ENCODE measurements at regions not wholly inside any gene's neighbourhood (a gene's known extent, or its start where the extent isn't known, plus 50 kb on each side); places are given as distances from the start of the nearest gene placed in this dataset.

DNA sequence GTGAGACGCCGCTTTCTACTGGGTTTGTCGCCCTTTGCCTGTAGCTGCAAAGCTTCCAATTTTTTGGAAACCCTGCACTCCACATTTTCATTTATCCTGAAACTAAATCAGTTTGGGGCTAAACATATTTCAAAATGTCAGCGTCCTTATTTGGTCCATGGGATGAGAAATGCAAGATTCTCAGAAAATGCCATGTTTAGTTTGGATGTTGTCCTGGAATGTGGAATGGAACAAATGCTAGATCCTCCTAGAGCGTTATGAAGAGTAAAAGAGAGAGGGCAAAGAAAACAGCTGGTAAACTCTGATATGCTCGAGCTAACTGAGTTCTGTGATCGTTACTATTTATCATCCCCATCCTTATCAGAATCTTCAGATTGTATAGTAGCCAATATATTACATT, 236.9 kb downstream of the KLF6 start:
- CTCF ChIA-PET, result no interaction called here
- H3K27ac Mint-ChIP-seq, result no peak overlapping the region
- peaks cover 11% of the 10 kb centered on the region for H3K9me3 Mint-ChIP-seq
- H3K36me3 Mint-ChIP-seq (ENCODE audit: low read depth), result peaks cover 4% of the 10 kb centered on the region
- H3K27me3 Mint-ChIP-seq, result peaks cover 5% of the 10 kb centered on the region
- DNase-seq, result no peak
- POLR2A ChIA-PET, result no interaction called here
- no peak overlapping the region for H3K4me3 Mint-ChIP-seq
- H3K4me1 Mint-ChIP-seq, result no peaks in the 10 kb centered on the region

DNA sequence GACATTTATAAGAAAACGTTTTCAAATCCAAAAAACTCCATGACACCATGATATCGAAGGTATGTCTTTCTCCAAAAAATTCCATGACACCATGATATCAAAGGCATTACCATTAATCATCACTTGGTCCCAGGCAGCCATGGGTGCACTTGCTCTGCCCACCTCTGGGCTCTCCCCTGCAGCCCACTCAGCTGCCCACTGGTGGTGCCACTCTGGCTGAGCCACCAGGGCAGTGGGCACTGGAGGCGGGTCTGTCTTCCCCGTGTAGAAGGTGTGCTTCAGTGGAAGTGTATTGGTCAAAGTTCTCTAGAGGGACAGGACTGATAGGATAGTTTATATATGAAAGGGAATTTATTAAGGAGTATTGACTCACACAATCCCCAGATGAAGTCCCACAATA, 240.4 kb downstream of the KLF6 start:
- no peak for DNase-seq
- peaks cover 3% of the 10 kb centered on the region for H3K27me3 Mint-ChIP-seq
- no peaks in the 10 kb centered on the region for H3K4me1 Mint-ChIP-seq
- ChIA-PET CTCF (no interaction called here), POLR2A (no interaction called here)
- H3K9me3 Mint-ChIP-seq, result peaks cover 11% of the 10 kb centered on the region
- H3K4me3 Mint-ChIP-seq, result no peak overlapping the region
- peaks cover 4% of the 10 kb centered on the region for H3K36me3 Mint-ChIP-seq (ENCODE audit: low read depth)
- H3K27ac Mint-ChIP-seq, result no peak overlapping the region

DNA sequence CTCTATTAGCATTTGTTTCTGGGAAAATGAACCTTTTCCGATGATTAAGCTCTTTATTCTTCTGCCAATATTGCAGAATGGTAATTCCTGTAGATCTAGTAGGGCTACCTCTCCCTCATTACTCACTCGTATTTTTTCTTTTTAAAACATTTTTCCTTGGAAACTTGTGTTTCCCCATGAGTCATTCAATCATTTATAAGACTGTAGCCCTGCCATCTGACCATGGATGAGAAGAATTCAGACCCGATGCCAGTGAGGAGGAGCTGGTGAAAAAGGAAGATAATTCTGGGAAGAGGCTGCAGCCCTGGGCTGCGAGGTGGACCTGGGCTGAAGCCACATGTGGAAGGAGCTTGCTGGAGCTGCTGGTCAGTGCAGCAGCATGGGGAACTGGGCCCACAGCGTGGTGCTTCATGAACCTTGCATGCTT, 242.8 kb downstream of the KLF6 start:
- Mint-ChIP-seq H3K4me3 (no peak overlapping the region), H3K36me3 (ENCODE audit: low read depth) (no peaks in the 10 kb centered on the region), H3K9me3 (no peaks in the 10 kb centered on the region), H3K27me3 (no peaks in the 10 kb centered on the region), H3K27ac (no peak overlapping the region), H3K4me1 (no peaks in the 10 kb centered on the region)
- ChIA-PET CTCF (no interaction called here), POLR2A (no interaction called here)
- DNase-seq, result no peak

DNA sequence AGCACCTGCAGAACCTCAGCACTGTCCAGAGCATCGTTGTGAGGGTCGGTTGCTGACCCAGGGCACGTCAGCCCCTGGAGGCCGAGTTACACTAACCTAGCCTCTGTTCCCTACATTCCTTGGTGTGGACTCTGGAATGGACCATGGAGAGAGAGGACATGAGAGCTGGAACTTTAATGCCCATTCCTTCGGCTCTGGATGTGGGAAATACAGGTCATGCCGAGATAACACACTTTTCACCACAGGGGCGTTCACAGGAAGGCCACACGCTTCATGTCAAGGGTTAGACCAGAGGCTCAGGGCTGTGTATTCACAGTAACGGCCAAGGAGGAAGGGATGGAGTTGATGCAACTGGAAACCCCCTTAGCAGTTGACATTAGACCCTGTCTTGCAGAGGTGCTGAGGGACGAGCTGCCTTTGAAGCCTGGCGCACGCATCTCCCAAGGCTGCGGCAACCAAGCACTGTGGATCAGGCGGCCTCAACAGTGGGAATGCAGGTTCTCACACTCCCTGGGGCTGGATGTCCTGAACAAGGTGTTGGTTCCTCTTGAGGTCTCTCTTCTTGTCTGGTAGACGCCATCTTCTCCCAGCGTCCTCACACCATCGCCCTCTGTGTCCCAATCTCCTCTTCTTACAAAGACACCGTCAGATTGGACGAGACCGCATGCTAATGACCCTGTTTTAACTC, 245.2 kb downstream of the KLF6 start:
- Mint-ChIP-seq H3K9me3 (no peaks in the 10 kb centered on the region), H3K4me3 (no peak overlapping the region), H3K36me3 (ENCODE audit: low read depth) (no peaks in the 10 kb centered on the region), H3K27me3 (peaks cover 2% of the 10 kb centered on the region), H3K4me1 (no peaks in the 10 kb centered on the region), H3K27ac (no peak overlapping the region)
- POLR2A ChIA-PET, result no interaction called here
- CTCF ChIA-PET, result no interaction called here
- no peak for DNase-seq

DNA sequence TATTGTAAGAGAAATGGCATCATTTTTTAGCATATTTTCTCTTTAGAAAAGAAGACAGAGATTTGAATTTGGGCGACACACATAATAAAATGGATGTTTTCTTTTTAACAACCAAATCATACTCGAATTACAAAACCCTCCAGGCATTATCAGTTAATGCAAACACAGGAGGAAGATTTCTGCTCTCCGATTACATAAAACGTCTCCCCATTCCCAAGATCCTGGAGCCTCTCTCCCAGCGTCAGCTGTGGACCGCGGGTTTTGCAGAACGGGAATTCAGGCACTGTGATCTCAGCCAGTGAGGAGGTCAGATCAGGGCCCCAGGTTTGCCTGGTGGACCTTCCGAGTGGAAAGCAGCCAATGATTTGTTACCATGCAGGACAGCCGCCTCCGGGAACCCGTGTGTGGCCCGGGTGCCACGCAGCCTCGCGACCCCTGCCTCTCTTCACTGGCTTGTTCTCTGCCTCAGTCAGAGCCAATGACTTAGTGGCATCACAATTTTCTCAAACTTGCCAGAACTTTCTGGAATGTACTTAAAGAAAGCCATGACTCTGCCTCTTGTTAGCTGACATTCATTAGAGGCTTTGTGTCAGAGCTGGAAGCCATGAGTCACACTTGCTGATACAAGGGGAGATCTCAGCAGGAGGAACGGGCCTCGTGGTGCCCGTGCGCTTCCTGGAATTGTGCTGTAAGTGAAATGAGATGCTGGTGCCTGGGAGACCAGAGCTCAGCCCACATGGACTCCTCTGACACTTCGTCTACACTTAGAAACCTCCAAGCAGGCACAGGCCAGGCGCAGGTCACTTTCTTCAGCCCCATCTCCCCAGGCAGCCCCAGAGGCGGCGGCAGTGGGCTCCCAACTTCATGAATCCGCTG, 246.1 kb downstream of the KLF6 start:
- H3K4me3 Mint-ChIP-seq, result no peak overlapping the region
- ChIA-PET POLR2A (no interaction called here), CTCF (no interaction called here)
- DNase-seq, result no peak
- no peaks in the 10 kb centered on the region for H3K4me1 Mint-ChIP-seq
- no peak overlapping the region for H3K27ac Mint-ChIP-seq
- no peaks in the 10 kb centered on the region for H3K36me3 Mint-ChIP-seq (ENCODE audit: low read depth)
- H3K9me3 Mint-ChIP-seq, result no peaks in the 10 kb centered on the region
- H3K27me3 Mint-ChIP-seq, result peaks cover 2% of the 10 kb centered on the region

DNA sequence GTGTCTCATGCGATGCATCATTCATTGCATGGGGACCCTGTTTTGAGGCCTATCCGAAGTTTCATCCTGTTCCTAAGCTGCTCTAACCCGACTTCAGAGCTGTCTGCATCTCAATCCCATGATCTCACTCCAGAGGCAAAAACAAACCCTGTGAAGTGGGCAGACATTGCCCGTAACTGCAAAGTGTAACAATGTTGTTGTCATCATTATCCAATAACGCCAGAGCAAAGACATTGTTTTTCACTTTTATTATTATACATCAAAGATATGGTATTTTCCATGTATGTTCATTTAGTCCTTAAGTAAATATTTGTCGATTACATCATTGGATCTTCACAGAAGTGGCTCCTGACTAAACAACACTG, 246.7 kb downstream of the KLF6 start:
- ChIA-PET POLR2A (no interaction called here), CTCF (no interaction called here)
- peaks cover 2% of the 10 kb centered on the region for H3K27me3 Mint-ChIP-seq
- no peaks in the 10 kb centered on the region for H3K4me1 Mint-ChIP-seq
- DNase-seq, result no peak
- no peaks in the 10 kb centered on the region for H3K9me3 Mint-ChIP-seq
- H3K36me3 Mint-ChIP-seq (ENCODE audit: low read depth), result no peaks in the 10 kb centered on the region
- no peak overlapping the region for H3K4me3 Mint-ChIP-seq
- H3K27ac Mint-ChIP-seq, result no peak overlapping the region

DNA sequence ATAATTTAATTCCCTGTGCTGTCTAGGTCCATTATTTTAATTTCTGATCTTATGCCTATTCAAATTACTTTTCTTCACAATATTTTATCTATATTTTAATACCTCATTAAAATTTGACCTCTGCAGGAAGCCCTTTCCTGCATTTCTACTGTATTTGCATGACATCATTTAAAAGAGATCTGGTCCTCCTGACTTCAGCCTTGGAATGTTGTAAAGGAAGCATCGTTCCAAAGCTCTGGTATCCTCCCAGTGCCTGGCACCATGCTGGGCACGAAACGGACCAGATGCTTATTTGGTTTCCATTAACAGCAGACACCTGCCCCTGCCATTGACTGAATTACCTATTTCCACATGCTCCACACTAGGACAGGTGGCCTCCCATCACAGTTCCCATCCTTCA, 247.5 kb downstream of the KLF6 start:
- CTCF ChIA-PET, result no interaction called here
- H3K27ac Mint-ChIP-seq, result no peak overlapping the region
- no peak for DNase-seq
- no peak overlapping the region for H3K4me3 Mint-ChIP-seq
- no peaks in the 10 kb centered on the region for H3K9me3 Mint-ChIP-seq
- POLR2A ChIA-PET, result no interaction called here
- H3K36me3 Mint-ChIP-seq (ENCODE audit: low read depth), result no peaks in the 10 kb centered on the region
- peaks cover 2% of the 10 kb centered on the region for H3K27me3 Mint-ChIP-seq
- no peaks in the 10 kb centered on the region for H3K4me1 Mint-ChIP-seq

DNA sequence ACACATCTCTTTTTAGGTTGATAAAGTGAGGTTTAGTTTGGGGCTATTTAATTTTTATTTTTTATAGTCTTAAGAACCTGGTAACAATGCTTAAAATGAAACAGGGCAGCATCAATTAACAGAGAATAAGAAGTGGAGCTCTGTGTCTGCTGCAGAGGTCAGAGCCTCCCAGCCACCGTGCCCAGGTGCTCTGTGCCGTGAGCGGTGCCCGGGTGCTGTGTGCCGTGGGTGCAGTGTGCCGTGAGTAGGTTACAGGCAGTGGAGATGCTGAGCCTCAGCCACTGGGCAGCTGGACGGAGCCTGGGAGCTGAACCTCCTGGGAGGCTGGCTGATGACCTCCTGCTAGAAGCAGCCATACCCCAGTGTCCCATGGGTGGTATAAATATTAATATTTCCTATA, 250.0 kb downstream of the KLF6 start:
- ChIA-PET POLR2A (no interaction called here), CTCF (no interaction called here)
- H3K9me3 Mint-ChIP-seq, result no peaks in the 10 kb centered on the region
- no peaks in the 10 kb centered on the region for H3K36me3 Mint-ChIP-seq (ENCODE audit: low read depth)
- peaks cover 4% of the 10 kb centered on the region for H3K27me3 Mint-ChIP-seq
- DNase-seq, result no peak
- no peak overlapping the region for H3K27ac Mint-ChIP-seq
- no peaks in the 10 kb centered on the region for H3K4me1 Mint-ChIP-seq
- no peak overlapping the region for H3K4me3 Mint-ChIP-seq

DNA sequence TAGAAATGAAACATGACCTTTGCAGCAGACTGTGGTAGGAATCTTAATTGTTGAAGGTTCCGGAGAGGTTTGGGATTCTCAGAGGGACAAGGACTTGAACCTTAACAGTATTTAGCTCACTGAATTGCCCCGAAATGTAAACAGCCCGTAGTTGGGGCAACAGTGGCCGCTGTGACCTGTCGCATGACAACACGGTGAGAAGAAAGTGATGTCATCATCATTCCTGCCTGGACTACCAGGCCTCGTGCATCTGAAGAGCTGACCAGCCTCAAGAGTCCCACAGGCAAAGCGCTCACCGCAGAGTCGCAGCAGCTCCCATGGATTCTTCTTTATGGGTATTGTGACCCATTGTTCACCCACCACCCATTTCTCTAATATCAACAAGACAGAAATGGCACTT, 250.6 kb downstream of the KLF6 start:
- ChIA-PET CTCF (no interaction called here), POLR2A (no interaction called here)
- Mint-ChIP-seq H3K27me3 (peaks cover 4% of the 10 kb centered on the region), H3K4me3 (no peak overlapping the region), H3K4me1 (no peaks in the 10 kb centered on the region), H3K9me3 (no peaks in the 10 kb centered on the region), H3K36me3 (ENCODE audit: low read depth) (no peaks in the 10 kb centered on the region), H3K27ac (no peak overlapping the region)
- DNase-seq, result no peak

DNA sequence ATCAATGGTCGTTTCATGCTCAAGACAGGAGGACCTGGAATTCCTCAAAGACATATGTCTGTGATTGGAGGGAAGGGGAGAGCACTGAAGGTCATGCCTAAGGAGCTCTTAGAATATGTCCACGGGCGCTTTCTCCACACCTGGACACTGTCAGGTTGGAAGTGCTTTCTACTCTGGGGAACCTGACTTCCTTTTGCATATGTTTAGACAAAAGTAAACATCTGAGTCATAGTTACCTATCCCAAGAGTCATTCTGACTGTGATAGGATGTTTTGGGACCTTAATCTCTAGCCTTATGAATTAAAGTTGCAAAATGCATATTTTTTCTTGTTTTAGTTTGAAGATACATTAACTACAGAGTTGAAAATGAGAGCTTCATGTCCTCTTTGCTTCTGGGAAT, 251.7 kb downstream of the KLF6 start:
- Mint-ChIP-seq H3K27me3 (peaks cover 4% of the 10 kb centered on the region), H3K9me3 (no peaks in the 10 kb centered on the region), H3K36me3 (ENCODE audit: low read depth) (no peaks in the 10 kb centered on the region), H3K4me1 (no peaks in the 10 kb centered on the region), H3K4me3 (no peak overlapping the region), H3K27ac (no peak overlapping the region)
- POLR2A ChIA-PET, result no interaction called here
- CTCF ChIA-PET, result no interaction called here
- DNase-seq, result no peak

DNA sequence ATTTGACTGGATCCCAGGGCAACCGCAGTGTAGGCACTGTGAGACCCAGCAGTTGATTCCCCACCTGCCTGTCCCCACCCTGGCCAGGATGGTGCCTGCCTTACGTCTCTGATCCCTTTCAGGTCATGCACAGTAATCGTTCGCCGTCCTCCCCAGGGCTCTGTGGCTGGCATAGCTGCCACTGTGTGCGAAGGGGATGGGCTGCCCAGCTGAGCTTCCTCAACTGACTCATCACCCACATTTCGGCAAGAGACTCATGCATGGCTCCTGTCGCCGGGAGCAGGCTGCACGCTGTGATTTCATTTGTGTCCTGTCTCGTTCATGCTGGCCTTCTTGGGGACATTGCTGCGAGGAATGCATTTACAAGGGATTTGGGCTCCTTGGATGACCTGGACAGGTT, 252.4 kb downstream of the KLF6 start:
- H3K27ac Mint-ChIP-seq, result no peak overlapping the region
- H3K4me3 Mint-ChIP-seq, result no peak overlapping the region
- H3K36me3 Mint-ChIP-seq (ENCODE audit: low read depth), result no peaks in the 10 kb centered on the region
- POLR2A ChIA-PET, result no interaction called here
- no peaks in the 10 kb centered on the region for H3K4me1 Mint-ChIP-seq
- H3K9me3 Mint-ChIP-seq, result no peaks in the 10 kb centered on the region
- no peak for DNase-seq
- peaks cover 4% of the 10 kb centered on the region for H3K27me3 Mint-ChIP-seq
- CTCF ChIA-PET, result no interaction called here

DNA sequence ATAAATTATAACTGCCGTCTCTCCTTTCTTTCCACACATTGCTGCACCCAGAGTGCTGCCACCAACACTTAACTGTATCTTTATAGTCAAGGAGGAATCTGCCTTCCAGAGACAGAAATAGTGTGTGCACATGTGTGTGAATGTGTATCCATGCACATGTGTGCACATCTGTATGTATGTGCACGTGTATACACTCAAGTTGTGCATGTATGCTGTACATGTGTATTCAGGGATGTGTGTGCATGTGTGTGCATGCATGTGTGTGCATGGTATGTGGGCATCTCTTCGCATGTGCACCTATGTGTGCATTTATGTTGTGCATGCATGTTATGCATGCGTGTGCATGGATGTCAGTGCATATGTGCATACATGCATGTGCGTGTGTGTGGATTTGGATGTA, 253.3 kb downstream of the KLF6 start:
- Mint-ChIP-seq H3K36me3 (ENCODE audit: low read depth) (no peaks in the 10 kb centered on the region), H3K9me3 (no peaks in the 10 kb centered on the region), H3K4me3 (no peak overlapping the region), H3K27me3 (peaks cover 4% of the 10 kb centered on the region), H3K4me1 (peaks cover 4% of the 10 kb centered on the region), H3K27ac (no peak overlapping the region)
- CTCF ChIA-PET, result no interaction called here
- POLR2A ChIA-PET, result no interaction called here
- no peak for DNase-seq

DNA sequence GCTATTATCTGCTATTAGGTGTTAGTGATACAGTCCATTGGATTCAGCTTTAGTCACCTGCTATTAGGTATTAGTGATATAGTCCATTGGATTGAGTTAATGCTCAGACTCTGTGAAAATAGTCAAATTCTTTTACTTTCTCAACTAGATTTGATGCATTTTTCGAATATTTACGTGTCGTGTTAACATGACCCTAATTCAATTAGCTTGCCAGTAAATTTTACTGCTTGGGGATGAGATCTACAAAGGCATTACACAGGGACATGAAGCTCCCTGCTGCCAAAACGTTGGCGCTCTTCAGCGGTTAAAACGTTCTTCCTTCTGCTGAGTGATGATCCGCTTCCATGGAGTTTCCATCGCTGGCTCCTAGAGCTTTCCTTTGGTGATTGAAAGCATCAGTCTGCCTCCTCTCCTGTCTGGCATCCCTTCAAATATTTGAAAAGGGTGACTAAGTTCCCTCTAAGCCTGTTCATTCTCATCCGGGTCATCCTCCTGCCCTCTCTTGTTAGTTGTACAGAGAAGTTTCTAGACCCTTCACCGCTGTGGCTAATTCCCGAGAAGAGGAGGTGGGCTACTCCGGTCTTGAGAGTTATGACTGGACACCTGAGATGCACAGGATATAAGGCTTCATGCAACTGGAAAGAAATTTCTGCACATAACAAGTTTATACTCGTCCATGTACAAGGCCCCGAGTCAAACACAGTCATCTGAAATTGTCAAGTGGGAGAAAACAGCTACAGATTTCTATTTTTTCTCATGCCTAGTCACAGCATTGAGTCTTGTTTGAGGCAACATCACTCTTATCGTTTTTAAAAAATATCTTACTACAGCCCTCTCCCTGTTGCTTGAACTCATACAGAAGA, 254.0 kb downstream of the KLF6 start:
- peaks cover 4% of the 10 kb centered on the region for H3K4me1 Mint-ChIP-seq
- no peaks in the 10 kb centered on the region for H3K36me3 Mint-ChIP-seq (ENCODE audit: low read depth)
- H3K4me3 Mint-ChIP-seq, result no peak overlapping the region
- no peak overlapping the region for H3K27ac Mint-ChIP-seq
- H3K27me3 Mint-ChIP-seq, result peaks cover 2% of the 10 kb centered on the region
- H3K9me3 Mint-ChIP-seq, result no peaks in the 10 kb centered on the region
- ChIA-PET POLR2A (no interaction called here), CTCF (no interaction called here)
- no peak for DNase-seq
